HEK293 (cell line): ENCODE measurements at regions not wholly inside any gene's neighbourhood (a gene's known extent, or its start where the extent isn't known, plus 50 kb on each side); places are given as distances from the start of the nearest gene placed in this dataset.

Experiments
- CTCF ChIA-PET: fragments of 350-600 bp; formaldehyde crosslinking; extraction: SDS; loops from one replicate; lab custom pipeline; 2021; ENCODE audit warnings: antibody characterized with exemption; lab: Yijun Ruan, JAX
- POLR2A ChIA-PET: fragments of 300-600 bp; formaldehyde crosslinking; extraction: SDS; loops from one replicate; lab custom pipeline; 2020; ENCODE audit warnings: antibody characterized with exemption, inconsistent platforms; lab: Yijun Ruan, JAX
- H3K27ac ChIP-seq: fragments of 200-500 bp; sonication (Bioruptor generic); 2 replicates; pipeline ENCODE4 v1.5.1; 2014; ENCODE audit warnings: low read depth, low read length, control low read depth, inconsistent platforms; ENCODE audit errors: extremely low read depth
- H3K36me3 ChIP-seq, 2 experiments: fragments of 200-500 bp in 1 of 2; sonication (Bioruptor generic) in 1 of 2; 1 replicate in 1 of 2; 2 replicates in 1 of 2; pipeline ENCODE4 v1.5.1; 2014 to 2017; ENCODE audit warnings: inconsistent platforms in 2 of 2, low read length in 2 of 2; ENCODE audit not compliant: control insufficient read depth in 2 of 2, insufficient read depth in 1 of 2
- H3K4me1 ChIP-seq: fragments of 200-500 bp; sonication (Bioruptor generic); 2 replicates; pipeline ENCODE4 v1.5.1; 2014; ENCODE audit warnings: mild to moderate bottlenecking, low read length, inconsistent platforms; ENCODE audit not compliant: control insufficient read depth, insufficient read depth
- H3K4me3 ChIP-seq: 2 replicates; pipeline ENCODE4 v1.5.1; 2011; ENCODE audit warnings: low read depth, mild to moderate bottlenecking, control low read depth, low read length, moderate library complexity
- H3K9me3 ChIP-seq: fragments of 200-500 bp; sonication (Bioruptor generic); 2 replicates; pipeline ENCODE4 v1.5.1; 2014; ENCODE audit warnings: low read depth, low read length, inconsistent platforms; ENCODE audit not compliant: control insufficient read depth, insufficient read depth
- CTCF ChIP-seq: fragments of 450-650 bp; formaldehyde crosslinking; IDR thresholded peaks from 2 replicates; pipeline ENCODE4 v1.5.1; 2016; ENCODE audit warnings: missing biosample characterization, missing genetic modification characterization
- EGR2 ChIP-seq: fragments of 450-650 bp; formaldehyde crosslinking; IDR thresholded peaks from 2 replicates; pipeline ENCODE4 v1.5.1; 2016; ENCODE audit warnings: low read depth, missing biosample characterization, missing genetic modification characterization
- GLI2 ChIP-seq: fragments of 450-650 bp; formaldehyde crosslinking; IDR thresholded peaks from 2 replicates; pipeline ENCODE4; 2017; ENCODE audit warnings: missing biosample characterization, missing genetic modification characterization, low read depth, borderline replicate concordance
- GLI4 ChIP-seq: fragments of 450-650 bp; formaldehyde crosslinking; IDR thresholded peaks from 2 replicates; pipeline ENCODE4 v1.5.1; 2016; ENCODE audit warnings: missing biosample characterization, missing genetic modification characterization
- KLF10 ChIP-seq: fragments of 450-650 bp; IDR thresholded peaks from 2 replicates; pipeline ENCODE4 v1.5.1; 2018; ENCODE audit warnings: missing biosample characterization, mild to moderate bottlenecking, missing genetic modification characterization
- OSR2 ChIP-seq: fragments of 450-650 bp; formaldehyde crosslinking; IDR thresholded peaks from 2 replicates; pipeline ENCODE4 v1.5.1; 2016; ENCODE audit warnings: missing biosample characterization, missing genetic modification characterization
- ZNF140 ChIP-seq: fragments of 450-650 bp; formaldehyde crosslinking; IDR thresholded peaks from 2 replicates; pipeline ENCODE4 v1.5.1; 2016; ENCODE audit warnings: missing biosample characterization, missing genetic modification characterization
- ZNF24 ChIP-seq: fragments of 450-650 bp; formaldehyde crosslinking; IDR thresholded peaks from 2 replicates; pipeline ENCODE4 v1.5.1; 2016; ENCODE audit warnings: missing biosample characterization, missing genetic modification characterization
- ZNF37A ChIP-seq: fragments of 450-650 bp; IDR thresholded peaks from 2 replicates; pipeline ENCODE4 v1.5.1; 2018; ENCODE audit warnings: missing biosample characterization, missing genetic modification characterization
- ZNF423 ChIP-seq: fragments of 450-650 bp; formaldehyde crosslinking; IDR thresholded peaks from 2 replicates; pipeline ENCODE4 v1.5.1; 2016; ENCODE audit warnings: missing biosample characterization, missing genetic modification characterization
- ZNF433 ChIP-seq: fragments of 450-650 bp; formaldehyde crosslinking; IDR thresholded peaks from 2 replicates; pipeline ENCODE4 v1.5.1; 2016; ENCODE audit warnings: missing biosample characterization, missing genetic modification characterization, low read depth
- ZNF624 ChIP-seq: fragments of 450-650 bp; formaldehyde crosslinking; IDR thresholded peaks from 2 replicates; pipeline ENCODE4 v1.5.1; 2017; ENCODE audit warnings: missing biosample characterization, missing genetic modification characterization
- ZNF639 ChIP-seq: fragments of 450-650 bp; formaldehyde crosslinking; IDR thresholded peaks from 2 replicates; pipeline ENCODE4 v1.5.1; 2016; ENCODE audit warnings: missing biosample characterization, missing genetic modification characterization
- ZNF645 ChIP-seq: fragments of 450-650 bp; formaldehyde crosslinking; IDR thresholded peaks from 2 replicates; pipeline ENCODE4; 2016; ENCODE audit warnings: missing biosample characterization, missing genetic modification characterization
- ZNF701 ChIP-seq: fragments of 450-650 bp; formaldehyde crosslinking; IDR thresholded peaks from 2 replicates; pipeline ENCODE4 v1.5.1; 2016; ENCODE audit warnings: missing biosample characterization, missing genetic modification characterization
- ZNF830 ChIP-seq: fragments of 450-650 bp; IDR thresholded peaks from 2 replicates; pipeline ENCODE4 v1.5.0; 2018; ENCODE audit warnings: missing biosample characterization, missing genetic modification characterization, low read depth, mild to moderate bottlenecking, moderate library complexity
- TF ChIP-seq, protein P1 (sequence below): fragments of 450-650 bp; formaldehyde crosslinking; IDR thresholded peaks from 2 replicates; pipeline ENCODE4 v1.5.1; 2016; ENCODE audit warnings: missing biosample characterization, missing genetic modification characterization
- TF ChIP-seq, protein P2 (sequence below): fragments of 450-650 bp; formaldehyde crosslinking; conservative IDR thresholded peaks from 2 replicates; pipeline ENCODE4 v1.5.1; 2016; ENCODE audit warnings: low read depth, missing biosample characterization, missing genetic modification characterization

- no peaks in the 10 kb centered on the region for H3K36me3 ChIP-seq
- no peak overlapping the region for H3K4me3 ChIP-seq
- H3K9me3 ChIP-seq, result no peaks in the 10 kb centered on the region
- no peak for TF ChIP-seq ZNF639 (tag by site-specific recombination)
- no peak for TF ChIP-seq ZNF423 (tag by site-specific recombination)
- TF ChIP-seq GLI2 (tag by site-specific recombination), result no peak
- no peak for TF ChIP-seq KLF10 (tag by site-specific recombination)
- TF ChIP-seq, protein P1, sequence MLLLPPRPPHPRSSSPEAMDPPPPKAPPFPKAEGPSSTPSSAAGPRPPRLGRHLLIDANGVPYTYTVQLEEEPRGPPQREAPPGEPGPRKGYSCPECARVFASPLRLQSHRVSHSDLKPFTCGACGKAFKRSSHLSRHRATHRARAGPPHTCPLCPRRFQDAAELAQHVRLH (tag by site-specific recombination), result no peak
- no peak for TF ChIP-seq GLI4
- no peak for TF ChIP-seq ZNF830 (tag by site-specific recombination)
- no peak for TF ChIP-seq ZNF645
- TF ChIP-seq ZNF37A (tag by site-specific recombination), result no peak
- TF ChIP-seq CTCF (tag by site-specific recombination), result no peak
- TF ChIP-seq EGR2 (tag by site-specific recombination), result no peak
- no peak for TF ChIP-seq OSR2
- TF ChIP-seq ZNF624 (tag by site-specific recombination), result no peak
- no peak for TF ChIP-seq ZNF140
- no peak for TF ChIP-seq ZNF24
- no peak for TF ChIP-seq ZNF701 (tag by site-specific recombination)
- TF ChIP-seq ZNF433 (tag by site-specific recombination), result no peak
- TF ChIP-seq, protein P2, sequence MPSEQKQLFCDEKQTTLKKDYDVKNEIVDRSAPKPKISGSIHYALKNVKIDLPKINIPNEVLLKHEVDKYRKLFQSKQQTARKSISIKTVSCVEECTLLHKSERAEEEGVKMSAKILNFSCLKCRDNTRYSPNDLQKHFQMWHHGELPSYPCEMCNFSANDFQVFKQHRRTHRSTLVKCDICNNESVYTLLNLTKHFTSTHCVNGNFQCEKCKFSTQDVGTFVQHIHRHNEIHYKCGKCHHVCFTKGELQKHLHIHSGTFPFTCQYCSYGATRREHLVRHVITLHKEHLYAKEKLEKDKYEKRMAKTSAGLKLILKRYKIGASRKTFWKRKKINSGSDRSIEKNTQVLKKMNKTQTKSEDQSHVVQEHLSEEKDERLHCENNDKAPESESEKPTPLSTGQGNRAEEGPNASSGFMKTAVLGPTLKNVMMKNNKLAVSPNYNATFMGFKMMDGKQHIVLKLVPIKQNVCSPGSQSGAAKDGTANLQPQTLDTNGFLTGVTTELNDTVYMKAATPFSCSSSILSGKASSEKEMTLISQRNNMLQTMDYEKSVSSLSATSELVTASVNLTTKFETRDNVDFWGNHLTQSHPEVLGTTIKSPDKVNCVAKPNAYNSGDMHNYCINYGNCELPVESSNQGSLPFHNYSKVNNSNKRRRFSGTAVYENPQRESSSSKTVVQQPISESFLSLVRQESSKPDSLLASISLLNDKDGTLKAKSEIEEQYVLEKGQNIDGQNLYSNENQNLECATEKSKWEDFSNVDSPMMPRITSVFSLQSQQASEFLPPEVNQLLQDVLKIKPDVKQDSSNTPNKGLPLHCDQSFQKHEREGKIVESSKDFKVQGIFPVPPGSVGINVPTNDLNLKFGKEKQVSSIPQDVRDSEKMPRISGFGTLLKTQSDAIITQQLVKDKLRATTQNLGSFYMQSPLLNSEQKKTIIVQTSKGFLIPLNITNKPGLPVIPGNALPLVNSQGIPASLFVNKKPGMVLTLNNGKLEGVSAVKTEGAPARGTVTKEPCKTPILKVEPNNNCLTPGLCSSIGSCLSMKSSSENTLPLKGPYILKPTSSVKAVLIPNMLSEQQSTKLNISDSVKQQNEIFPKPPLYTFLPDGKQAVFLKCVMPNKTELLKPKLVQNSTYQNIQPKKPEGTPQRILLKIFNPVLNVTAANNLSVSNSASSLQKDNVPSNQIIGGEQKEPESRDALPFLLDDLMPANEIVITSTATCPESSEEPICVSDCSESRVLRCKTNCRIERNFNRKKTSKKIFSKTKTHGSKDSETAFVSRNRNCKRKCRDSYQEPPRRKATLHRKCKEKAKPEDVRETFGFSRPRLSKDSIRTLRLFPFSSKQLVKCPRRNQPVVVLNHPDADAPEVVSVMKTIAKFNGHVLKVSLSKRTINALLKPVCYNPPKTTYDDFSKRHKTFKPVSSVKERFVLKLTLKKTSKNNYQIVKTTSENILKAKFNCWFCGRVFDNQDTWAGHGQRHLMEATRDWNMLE, result no peak
- peaks cover 7% of the 10 kb centered on the region; the same call in 1 of the 2 replicates for H3K4me1 ChIP-seq
- CTCF ChIA-PET, result interaction anchor here (0.7 to 1.7 kb wide), 2 partner anchors 270 to 361 kb away, joined by 4 to 5 read pairs; no protein-coding TSS in a partner anchor
- POLR2A ChIA-PET, result no interaction called here
- H3K27ac ChIP-seq, result no peak overlapping the region
Measured at GRCh38 chr2:224263571-224264043, 138.3 kb downstream of the FAM124B start.
